ENCODE measurements at regions not wholly inside any gene's neighbourhood (a gene's known extent, or its start where the extent isn't known, plus 50 kb on each side); places are given as distances from the start of the nearest gene placed in this dataset.
"Not testable (repeated sequence)": the region's sequence is repeated elsewhere in the genome, so short reads cannot be mapped to it uniquely, and the experiment has no call there.

- intact Hi-C loops (cut with micrococcal nuclease); H2AFZ ChIP-seq (replicated peaks; ENCODE audit: low read length, poor library complexity); H3K56ac ChIP-seq (ENCODE audit: extremely low read depth, insufficient read depth, low read length); H4K5ac ChIP-seq (ENCODE audit: low read depth, low read length); in situ Hi-C loops (cut with MboI; ENCODE audit: low sequenced_read_pairs); H3K9me1 ChIP-seq (ENCODE audit: insufficient read depth, low read length); H3K9ac ChIP-seq (ENCODE audit: low read depth, low read length); H4K20me1 ChIP-seq (ENCODE audit: insufficient read depth, low read length); H3K27ac ChIP-seq (ENCODE audit: insufficient read depth, low read length); H3K4ac ChIP-seq (ENCODE audit: low read depth, low read length); dilution Hi-C loops (cut with HindIII; ENCODE audit: low sequenced_read_pairs, unreplicated experiment); H3K27me3 ChIP-seq (ENCODE audit: control insufficient read depth, insufficient read depth, low read length); H3K4me3 ChIP-seq (ENCODE audit: insufficient read depth, low read depth, low read length); H3K9me3 ChIP-seq (ENCODE audit: control insufficient read depth, insufficient read depth, low read length); CTCF ChIA-PET; H3K23ac ChIP-seq (ENCODE audit: low read depth, low read length); H3K18ac ChIP-seq (ENCODE audit: low read depth, low read length); H3K36me3 ChIP-seq (ENCODE audit: control insufficient read depth, insufficient read depth, low read length); H3K4me1 ChIP-seq (ENCODE audit: control insufficient read depth, insufficient read depth, low read length); BruUV-seq (replicated peaks); DNase-seq; H2BK5ac ChIP-seq (ENCODE audit: low read depth, low read length, poor library complexity, severe bottlenecking); H3K4me2 ChIP-seq (ENCODE audit: low read depth, low read length); H2BK120ac ChIP-seq (ENCODE audit: low read depth, low read length); H2AK5ac ChIP-seq (ENCODE audit: low read depth, low read length); POLR2A ChIA-PET (ENCODE audit: unreplicated experiment); H3K14ac ChIP-seq (replicated peaks; ENCODE audit: low read depth, low read length); H4K8ac ChIP-seq (ENCODE audit: low read depth in 2 of 2, low read length in 2 of 2); H2BK20ac ChIP-seq (ENCODE audit: low read depth, low read length); H2BK15ac ChIP-seq (ENCODE audit: low read depth, low read length); ATAC-seq (ENCODE audit: low read depth); H4K91ac ChIP-seq (ENCODE audit: insufficient read depth, low read depth, low read length); H3K79me1 ChIP-seq (ENCODE audit: low read depth in 1 of 2, low read length in 2 of 2); H2AK9ac ChIP-seq (replicated peaks; ENCODE audit: low read depth, low read length, poor library complexity): not testable (repeated sequence)
- TF ChIP-seq CEBPB (IDR thresholded peaks at IDR 0.05; ENCODE audit: low read depth, low read length): peak; percentile 55
These were observed 558.9 kb downstream of the TP53TG3F start for GRCh38 chr16:34018277-34018676.

Measured in IMR-90 (cell line).